WTC11 (cell line): ENCODE measurements at regions not wholly inside any gene's neighbourhood (a gene's known extent, or its start where the extent isn't known, plus 50 kb on each side); places are given as distances from the start of the nearest gene placed in this dataset.

Experiments
- ATAC-seq: fragments of 200-7000 bp; cut with Tn5 transposase; 2 replicates; pipeline ENCODE4 v1.10.0; 2021; ENCODE audit warnings: mild to moderate bottlenecking, moderate library complexity
- CTCF ChIA-PET: fragments of 300-600 bp; sonication (Branson Sonifier 250); formaldehyde crosslinking; loops from one replicate; lab custom pipeline; 2021; ENCODE audit warnings: antibody characterized with exemption; lab: Charles Lee
- POLR2A ChIA-PET: fragments of 350-600 bp; sonication (Branson Sonifier 250); formaldehyde crosslinking; loops from one replicate; lab custom pipeline; 2021; ENCODE audit warnings: antibody characterized with exemption; lab: Charles Lee
- DNase-seq: peaks from one replicate; pipeline ENCODE4 v3.0.0; 2021; ENCODE audit warnings: low spot score
- H3K27ac Mint-ChIP-seq: 2 replicates; pipeline ENCODE4 v1.8.0; 2021; ENCODE audit warnings: mixed read lengths
- H3K27me3 Mint-ChIP-seq: 2 replicates; pipeline ENCODE4 v1.8.0; 2021; ENCODE audit warnings: low read depth, mild to moderate bottlenecking, moderate library complexity, mixed read lengths
- H3K36me3 Mint-ChIP-seq: 2 replicates; pipeline ENCODE4 v1.8.0; 2021; ENCODE audit warnings: mixed read lengths
- H3K4me1 Mint-ChIP-seq: 2 replicates; pipeline ENCODE4 v1.8.0; 2022; ENCODE audit warnings: mixed read lengths
- H3K4me3 Mint-ChIP-seq: 2 replicates; pipeline ENCODE4 v1.8.0; 2021; ENCODE audit warnings: mild to moderate bottlenecking, moderate library complexity, mixed read lengths
- H3K9me3 Mint-ChIP-seq: 2 replicates; pipeline ENCODE4 v1.8.0; 2021; ENCODE audit warnings: mixed read lengths
- CREB1 ChIP-seq: sonication (generic); formaldehyde crosslinking; IDR thresholded peaks from 2 replicates; pipeline ENCODE4 v1.8.0; 2023; ENCODE audit warnings: mild to moderate bottlenecking, missing genetic modification reagents
- ELF4 ChIP-seq: sonication (generic); formaldehyde crosslinking; IDR thresholded peaks from 2 replicates; pipeline ENCODE4 v1.8.1; 2022; ENCODE audit warnings: low read depth, mild to moderate bottlenecking, moderate library complexity, missing genetic modification reagents
- EMX1 ChIP-seq: fragments of 250-450 bp; sonication (Bioruptor Pico); IDR thresholded peaks from 2 replicates; pipeline ENCODE4 v1.8.0; 2021; ENCODE audit warnings: mild to moderate bottlenecking
- FOXK1 ChIP-seq: sonication (generic); formaldehyde crosslinking; IDR thresholded peaks from 2 replicates; pipeline ENCODE4 v1.8.0; 2022; ENCODE audit warnings: mild to moderate bottlenecking, moderate library complexity, missing genetic modification reagents
- HMGA2 ChIP-seq: fragments of 250-450 bp; sonication (Bioruptor Pico); IDR thresholded peaks from 2 replicates; pipeline ENCODE4 v1.4.0; 2021; ENCODE audit warnings: mild to moderate bottlenecking, moderate library complexity
- NFYB ChIP-seq: sonication (generic); formaldehyde crosslinking; conservative IDR thresholded peaks from 2 replicates; pipeline ENCODE4 v1.8.0; 2022; ENCODE audit warnings: low read depth, missing genetic modification reagents
- PRRX2 ChIP-seq: fragments of 250-450 bp; sonication (Bioruptor Pico); IDR thresholded peaks from 2 replicates; pipeline ENCODE4 v1.8.0; 2021; ENCODE audit warnings: mild to moderate bottlenecking
- RORB ChIP-seq: fragments of 250-450 bp; sonication (Bioruptor Pico); IDR thresholded peaks from 2 replicates; pipeline ENCODE4 v1.9.0; 2021; ENCODE audit warnings: mild to moderate bottlenecking
- SMAD4 ChIP-seq: sonication (generic); formaldehyde crosslinking; IDR thresholded peaks from 2 replicates; pipeline ENCODE4 v1.8.0; 2022; ENCODE audit warnings: mild to moderate bottlenecking, missing genetic modification reagents
- TP53 ChIP-seq: sonication (generic); formaldehyde crosslinking; IDR thresholded peaks from 2 replicates; pipeline ENCODE4 v1.8.1; 2023; ENCODE audit warnings: mild to moderate bottlenecking, missing genetic modification reagents
- ZNF138 ChIP-seq: sonication (generic); formaldehyde crosslinking; conservative IDR thresholded peaks from 2 replicates; pipeline ENCODE4 v1.8.1; 2022; ENCODE audit warnings: mild to moderate bottlenecking, moderate library complexity, missing genetic modification reagents
- ZNF232 ChIP-seq: sonication (generic); formaldehyde crosslinking; IDR thresholded peaks from 2 replicates; pipeline ENCODE4 v1.8.0; 2022; ENCODE audit warnings: mild to moderate bottlenecking, missing genetic modification reagents
- ZNF396 ChIP-seq: fragments of 250-450 bp; sonication (Bioruptor Pico); IDR thresholded peaks from 2 replicates; pipeline ENCODE4 v1.8.0; 2021; ENCODE audit warnings: mild to moderate bottlenecking, moderate library complexity, borderline replicate concordance
- ZNF416 ChIP-seq: fragments of 250-450 bp; sonication (Bioruptor Pico); IDR thresholded peaks from 2 replicates; pipeline ENCODE4 v1.9.0; 2021; ENCODE audit warnings: mild to moderate bottlenecking, inconsistent platforms
- ZNF423 ChIP-seq: fragments of 250-450 bp; sonication (Bioruptor Pico); IDR thresholded peaks from 2 replicates; pipeline ENCODE4 v2.1.2; 2022; ENCODE audit warnings: mild to moderate bottlenecking, moderate library complexity
- TF ChIP-seq, protein P1 (sequence below): sonication (generic); formaldehyde crosslinking; IDR thresholded peaks from 2 replicates; pipeline ENCODE4 v1.8.1; 2022; ENCODE audit warnings: low read depth, mild to moderate bottlenecking, moderate library complexity, missing genetic modification reagents, borderline replicate concordance
- TF ChIP-seq, protein P2 (sequence below): fragments of 250-450 bp; sonication (Bioruptor Pico); IDR thresholded peaks from 2 replicates; pipeline ENCODE4 v1.9.0; 2021; ENCODE audit warnings: mild to moderate bottlenecking
- TF ChIP-seq, protein P3 (sequence below): sonication (generic); formaldehyde crosslinking; IDR thresholded peaks from 2 replicates; pipeline ENCODE4 v1.8.1; 2022; ENCODE audit warnings: low read depth, missing genetic modification reagents, borderline replicate concordance
- TF ChIP-seq, protein P4 (sequence below): sonication (generic); formaldehyde crosslinking; IDR thresholded peaks from 2 replicates; pipeline ENCODE4 v1.8.0; 2022; ENCODE audit warnings: mild to moderate bottlenecking, missing genetic modification reagents
- TF ChIP-seq, protein P5 (sequence below): sonication (generic); formaldehyde crosslinking; conservative IDR thresholded peaks from 2 replicates; pipeline ENCODE4 v1.8.1; 2023; ENCODE audit warnings: mild to moderate bottlenecking, low read depth, missing genetic modification reagents, moderate library complexity
- TF ChIP-seq, protein P6 (sequence below): sonication (generic); formaldehyde crosslinking; IDR thresholded peaks from 2 replicates; pipeline ENCODE4 v1.8.1; 2023; ENCODE audit warnings: mild to moderate bottlenecking, moderate library complexity, missing genetic modification reagents
- TF ChIP-seq, protein P7 (sequence below): fragments of 250-450 bp; sonication (Bioruptor Pico); IDR thresholded peaks from 2 replicates; pipeline ENCODE4 v2.1.2; 2022; ENCODE audit warnings: mild to moderate bottlenecking, moderate library complexity

DNA sequence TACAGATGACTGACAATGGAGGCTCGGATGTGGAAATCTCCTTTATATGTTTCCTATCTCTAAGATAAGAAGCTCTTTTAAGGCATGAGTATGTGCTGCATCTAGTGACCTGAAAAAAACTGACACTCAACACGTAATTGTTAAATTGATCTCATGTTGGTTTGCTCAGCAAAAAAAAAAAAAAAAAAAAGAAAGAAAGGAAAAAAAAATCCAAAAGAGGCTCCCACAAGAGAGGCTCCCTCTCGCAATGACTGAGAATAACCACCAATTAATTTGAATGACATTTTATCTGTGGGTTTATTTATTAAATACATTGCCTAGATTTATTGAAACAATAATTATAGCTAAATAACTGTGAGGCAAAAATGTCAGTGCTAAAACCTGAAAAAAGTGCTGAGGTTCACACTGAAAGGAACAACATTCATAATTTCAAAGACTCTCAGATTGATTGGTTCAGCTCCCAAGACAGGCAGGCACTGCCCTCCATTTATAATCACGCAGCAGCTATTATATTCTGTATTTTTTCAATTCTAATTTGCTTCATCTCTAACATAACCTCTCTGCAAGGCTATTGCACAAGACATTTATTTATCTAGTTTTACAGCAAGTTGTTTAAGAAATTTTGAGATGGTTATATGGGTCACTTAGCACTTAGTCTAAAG, 184.5 kb upstream of the TMPRSS15 start:
- CTCF ChIA-PET = no interaction called here
- H3K36me3 Mint-ChIP-seq = no peaks in the 10 kb centered on the region

DNA sequence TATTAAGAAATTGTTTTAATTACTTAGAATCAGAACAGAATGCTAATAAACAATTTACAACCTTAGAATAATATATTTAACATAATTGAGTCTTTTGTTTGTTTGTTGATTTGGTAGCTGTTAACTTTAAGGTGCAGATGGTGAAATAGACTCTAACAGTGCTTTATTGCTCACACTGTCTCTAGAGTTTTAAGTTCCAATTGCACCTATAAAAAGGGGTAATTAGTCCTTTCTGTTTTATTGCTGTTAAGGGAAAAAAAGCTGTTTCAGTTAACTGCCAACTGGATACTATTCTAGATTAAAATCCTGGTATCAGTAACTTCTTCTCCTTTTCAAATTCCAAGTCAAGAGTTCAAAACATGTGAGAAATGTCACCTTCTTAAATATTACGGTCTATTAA, 197.6 kb upstream of the TMPRSS15 start:
- Mint-ChIP-seq H3K27me3 (no peaks in the 10 kb centered on the region), H3K4me1 (peaks cover 25% of the 10 kb centered on the region), H3K36me3 (peaks cover 3% of the 10 kb centered on the region), H3K27ac (no peak overlapping the region), H3K4me3 (no peak overlapping the region), H3K9me3 (peaks cover 19% of the 10 kb centered on the region)
- ChIA-PET POLR2A (no interaction called here), CTCF (no interaction called here)
- ATAC-seq (no peak), DNase-seq (no peak)
- TF ChIP-seq, protein P1, sequence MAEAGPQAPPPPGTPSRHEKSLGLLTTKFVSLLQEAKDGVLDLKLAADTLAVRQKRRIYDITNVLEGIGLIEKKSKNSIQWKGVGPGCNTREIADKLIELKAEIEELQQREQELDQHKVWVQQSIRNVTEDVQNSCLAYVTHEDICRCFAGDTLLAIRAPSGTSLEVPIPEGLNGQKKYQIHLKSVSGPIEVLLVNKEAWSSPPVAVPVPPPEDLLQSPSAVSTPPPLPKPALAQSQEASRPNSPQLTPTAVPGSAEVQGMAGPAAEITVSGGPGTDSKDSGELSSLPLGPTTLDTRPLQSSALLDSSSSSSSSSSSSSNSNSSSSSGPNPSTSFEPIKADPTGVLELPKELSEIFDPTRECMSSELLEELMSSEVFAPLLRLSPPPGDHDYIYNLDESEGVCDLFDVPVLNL = no peak
- TF ChIP-seq RORB (CRISPR knock-in tag) (no peak), CREB1 (no peak)

More for the DNA sequence above, 184.5 kb upstream of the TMPRSS15 start:
- POLR2A ChIA-PET = no interaction called here
- peaks cover 7% of the 10 kb centered on the region for H3K4me1 Mint-ChIP-seq
- ATAC-seq (no peak), DNase-seq (no peak)
- H3K9me3 Mint-ChIP-seq = peaks cover 3% of the 10 kb centered on the region; the same call in 1 of the 2 replicates
- H3K27me3 Mint-ChIP-seq = no peaks in the 10 kb centered on the region
- TF ChIP-seq ZNF416 (CRISPR knock-in tag) (no peak), ZNF232 (CRISPR knock-in tag) (no peak), TP53 (CRISPR knock-in tag) (no peak), ZNF138 (no peak), NFYB (CRISPR knock-in tag) (no peak), CREB1 (no peak), FOXK1 (no peak), EMX1 (CRISPR knock-in tag) (no peak), PRRX2 (no peak), HMGA2 (no peak), ZNF396 (CRISPR knock-in tag) (no peak), ZNF423 (no peak)
- TF ChIP-seq, protein P2, sequence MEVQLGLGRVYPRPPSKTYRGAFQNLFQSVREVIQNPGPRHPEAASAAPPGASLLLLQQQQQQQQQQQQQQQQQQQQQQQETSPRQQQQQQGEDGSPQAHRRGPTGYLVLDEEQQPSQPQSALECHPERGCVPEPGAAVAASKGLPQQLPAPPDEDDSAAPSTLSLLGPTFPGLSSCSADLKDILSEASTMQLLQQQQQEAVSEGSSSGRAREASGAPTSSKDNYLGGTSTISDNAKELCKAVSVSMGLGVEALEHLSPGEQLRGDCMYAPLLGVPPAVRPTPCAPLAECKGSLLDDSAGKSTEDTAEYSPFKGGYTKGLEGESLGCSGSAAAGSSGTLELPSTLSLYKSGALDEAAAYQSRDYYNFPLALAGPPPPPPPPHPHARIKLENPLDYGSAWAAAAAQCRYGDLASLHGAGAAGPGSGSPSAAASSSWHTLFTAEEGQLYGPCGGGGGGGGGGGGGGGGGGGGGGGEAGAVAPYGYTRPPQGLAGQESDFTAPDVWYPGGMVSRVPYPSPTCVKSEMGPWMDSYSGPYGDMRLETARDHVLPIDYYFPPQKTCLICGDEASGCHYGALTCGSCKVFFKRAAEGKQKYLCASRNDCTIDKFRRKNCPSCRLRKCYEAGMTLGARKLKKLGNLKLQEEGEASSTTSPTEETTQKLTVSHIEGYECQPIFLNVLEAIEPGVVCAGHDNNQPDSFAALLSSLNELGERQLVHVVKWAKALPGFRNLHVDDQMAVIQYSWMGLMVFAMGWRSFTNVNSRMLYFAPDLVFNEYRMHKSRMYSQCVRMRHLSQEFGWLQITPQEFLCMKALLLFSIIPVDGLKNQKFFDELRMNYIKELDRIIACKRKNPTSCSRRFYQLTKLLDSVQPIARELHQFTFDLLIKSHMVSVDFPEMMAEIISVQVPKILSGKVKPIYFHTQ (CRISPR knock-in tag) = no peak
- TF ChIP-seq, protein P3, sequence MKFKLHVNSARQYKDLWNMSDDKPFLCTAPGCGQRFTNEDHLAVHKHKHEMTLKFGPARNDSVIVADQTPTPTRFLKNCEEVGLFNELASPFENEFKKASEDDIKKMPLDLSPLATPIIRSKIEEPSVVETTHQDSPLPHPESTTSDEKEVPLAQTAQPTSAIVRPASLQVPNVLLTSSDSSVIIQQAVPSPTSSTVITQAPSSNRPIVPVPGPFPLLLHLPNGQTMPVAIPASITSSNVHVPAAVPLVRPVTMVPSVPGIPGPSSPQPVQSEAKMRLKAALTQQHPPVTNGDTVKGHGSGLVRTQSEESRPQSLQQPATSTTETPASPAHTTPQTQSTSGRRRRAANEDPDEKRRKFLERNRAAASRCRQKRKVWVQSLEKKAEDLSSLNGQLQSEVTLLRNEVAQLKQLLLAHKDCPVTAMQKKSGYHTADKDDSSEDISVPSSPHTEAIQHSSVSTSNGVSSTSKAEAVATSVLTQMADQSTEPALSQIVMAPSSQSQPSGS (CRISPR knock-in tag) = no peak
- TF ChIP-seq, protein P4, sequence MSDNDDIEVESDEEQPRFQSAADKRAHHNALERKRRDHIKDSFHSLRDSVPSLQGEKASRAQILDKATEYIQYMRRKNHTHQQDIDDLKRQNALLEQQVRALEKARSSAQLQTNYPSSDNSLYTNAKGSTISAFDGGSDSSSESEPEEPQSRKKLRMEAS (CRISPR knock-in tag) = no peak
- H3K27ac Mint-ChIP-seq = no peak overlapping the region
- no peak overlapping the region for H3K4me3 Mint-ChIP-seq

DNA sequence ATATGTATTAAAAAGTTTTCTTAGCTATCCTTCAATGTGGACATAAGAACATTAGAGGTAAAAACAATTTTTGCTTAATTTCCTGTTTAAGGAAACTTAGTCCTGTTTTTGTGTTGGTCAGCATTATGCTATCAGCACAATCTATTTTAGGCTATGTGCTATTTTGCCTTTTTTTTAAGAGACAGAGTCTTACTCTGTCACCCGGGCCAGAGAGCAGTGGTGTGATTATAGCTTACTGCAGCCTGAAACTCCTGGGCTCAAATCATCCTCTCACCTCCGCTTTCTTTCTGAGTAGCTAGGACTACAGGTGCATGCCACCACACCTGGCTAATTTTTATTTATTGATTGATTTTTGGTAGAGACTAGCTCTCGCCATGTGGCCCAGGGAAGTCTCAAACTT, 199.1 kb upstream of the TMPRSS15 start:
- H3K27me3 Mint-ChIP-seq = no peaks in the 10 kb centered on the region
- ATAC-seq = peak; percentile 44
- no peak for DNase-seq
- ChIA-PET CTCF (no interaction called here), POLR2A (no interaction called here)
- peaks cover 18% of the 10 kb centered on the region for H3K9me3 Mint-ChIP-seq
- H3K4me1 Mint-ChIP-seq = peaks cover 25% of the 10 kb centered on the region
- no peak overlapping the region for H3K4me3 Mint-ChIP-seq
- H3K27ac Mint-ChIP-seq = no peak overlapping the region
- H3K36me3 Mint-ChIP-seq = peaks cover 3% of the 10 kb centered on the region
- no peak for TF ChIP-seq ZNF416 (CRISPR knock-in tag)
- TF ChIP-seq, protein P5, sequence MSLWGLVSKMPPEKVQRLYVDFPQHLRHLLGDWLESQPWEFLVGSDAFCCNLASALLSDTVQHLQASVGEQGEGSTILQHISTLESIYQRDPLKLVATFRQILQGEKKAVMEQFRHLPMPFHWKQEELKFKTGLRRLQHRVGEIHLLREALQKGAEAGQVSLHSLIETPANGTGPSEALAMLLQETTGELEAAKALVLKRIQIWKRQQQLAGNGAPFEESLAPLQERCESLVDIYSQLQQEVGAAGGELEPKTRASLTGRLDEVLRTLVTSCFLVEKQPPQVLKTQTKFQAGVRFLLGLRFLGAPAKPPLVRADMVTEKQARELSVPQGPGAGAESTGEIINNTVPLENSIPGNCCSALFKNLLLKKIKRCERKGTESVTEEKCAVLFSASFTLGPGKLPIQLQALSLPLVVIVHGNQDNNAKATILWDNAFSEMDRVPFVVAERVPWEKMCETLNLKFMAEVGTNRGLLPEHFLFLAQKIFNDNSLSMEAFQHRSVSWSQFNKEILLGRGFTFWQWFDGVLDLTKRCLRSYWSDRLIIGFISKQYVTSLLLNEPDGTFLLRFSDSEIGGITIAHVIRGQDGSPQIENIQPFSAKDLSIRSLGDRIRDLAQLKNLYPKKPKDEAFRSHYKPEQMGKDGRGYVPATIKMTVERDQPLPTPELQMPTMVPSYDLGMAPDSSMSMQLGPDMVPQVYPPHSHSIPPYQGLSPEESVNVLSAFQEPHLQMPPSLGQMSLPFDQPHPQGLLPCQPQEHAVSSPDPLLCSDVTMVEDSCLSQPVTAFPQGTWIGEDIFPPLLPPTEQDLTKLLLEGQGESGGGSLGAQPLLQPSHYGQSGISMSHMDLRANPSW (CRISPR knock-in tag) = no peak
- no peak for TF ChIP-seq SMAD4 (CRISPR knock-in tag)
- TF ChIP-seq, protein P6, sequence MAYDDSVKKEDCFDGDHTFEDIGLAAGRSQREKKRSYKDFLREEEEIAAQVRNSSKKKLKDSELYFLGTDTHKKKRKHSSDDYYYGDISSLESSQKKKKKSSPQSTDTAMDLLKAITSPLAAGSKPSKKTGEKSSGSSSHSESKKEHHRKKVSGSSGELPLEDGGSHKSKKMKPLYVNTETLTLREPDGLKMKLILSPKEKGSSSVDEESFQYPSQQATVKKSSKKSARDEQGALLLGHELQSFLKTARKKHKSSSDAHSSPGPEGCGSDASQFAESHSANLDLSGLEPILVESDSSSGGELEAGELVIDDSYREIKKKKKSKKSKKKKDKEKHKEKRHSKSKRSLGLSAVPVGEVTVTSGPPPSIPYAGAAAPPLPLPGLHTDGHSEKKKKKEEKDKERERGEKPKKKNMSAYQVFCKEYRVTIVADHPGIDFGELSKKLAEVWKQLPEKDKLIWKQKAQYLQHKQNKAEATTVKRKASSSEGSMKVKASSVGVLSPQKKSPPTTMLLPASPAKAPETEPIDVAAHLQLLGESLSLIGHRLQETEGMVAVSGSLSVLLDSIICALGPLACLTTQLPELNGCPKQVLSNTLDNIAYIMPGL = no peak
- TF ChIP-seq ELF4 (CRISPR knock-in tag) = no peak
- TF ChIP-seq, protein P7, sequence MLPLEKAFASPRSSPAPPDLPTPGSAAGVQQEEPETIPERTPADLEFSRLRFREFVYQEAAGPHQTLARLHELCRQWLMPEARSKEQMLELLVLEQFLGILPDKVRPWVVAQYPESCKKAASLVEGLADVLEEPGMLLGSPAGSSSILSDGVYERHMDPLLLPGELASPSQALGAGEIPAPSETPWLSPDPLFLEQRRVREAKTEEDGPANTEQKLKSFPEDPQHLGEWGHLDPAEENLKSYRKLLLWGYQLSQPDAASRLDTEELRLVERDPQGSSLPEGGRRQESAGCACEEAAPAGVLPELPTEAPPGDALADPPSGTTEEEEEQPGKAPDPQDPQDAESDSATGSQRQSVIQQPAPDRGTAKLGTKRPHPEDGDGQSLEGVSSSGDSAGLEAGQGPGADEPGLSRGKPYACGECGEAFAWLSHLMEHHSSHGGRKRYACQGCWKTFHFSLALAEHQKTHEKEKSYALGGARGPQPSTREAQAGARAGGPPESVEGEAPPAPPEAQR (CRISPR knock-in tag) = no peak
